ENCODE measurements at regions not wholly inside any gene's neighbourhood (a gene's known extent, or its start where the extent isn't known, plus 50 kb on each side); places are given as distances from the start of the nearest gene placed in this dataset.

GRCh38 chr4:24002330-24002966 is 112.6 kb upstream of the PPARGC1A start:
- Histone ChIP-seq H3K4me2 (ENCODE audit: low read length) (no peak overlapping the region), H3K9me2 (ENCODE audit: low read depth, low read length) (no peaks in the 10 kb centered on the region), H2AFZ (ENCODE audit: low read length) (no peak overlapping the region), H3K79me2 (ENCODE audit: insufficient read depth, low read length) (no peaks in the 10 kb centered on the region), H3K27me3 (ENCODE audit: insufficient read depth, low read length) (no peaks in the 10 kb centered on the region), H3K9me3 (ENCODE audit: low read length) (no peaks in the 10 kb centered on the region), H4K20me1 (ENCODE audit: insufficient read depth, low read length) (no peaks in the 10 kb centered on the region), H3K4me3 (ENCODE audit: low read depth, low read length, poor library complexity, severe bottlenecking) (no peak overlapping the region), H3K4me1 (ENCODE audit: insufficient read depth, low read length, severe bottlenecking) (no peaks in the 10 kb centered on the region), H3K27ac (ENCODE audit: low read depth, low read length, poor library complexity, severe bottlenecking) (no peak overlapping the region), H3K36me3 (ENCODE audit: insufficient read depth, low read length) (no peaks in the 10 kb centered on the region), H3K9ac (ENCODE audit: low read length) (no peak overlapping the region), H3F3A (ENCODE audit: insufficient read depth, low read length) (no peaks in the 10 kb centered on the region)
- TF ChIP-seq CTCF (IDR thresholded peaks at IDR 0.05; ENCODE audit: low read length): no peak
- no peak for TF ChIP-seq EZH2 (IDR thresholded peaks at IDR 0.05; ENCODE audit: borderline replicate concordance, low read length)

GRCh38 chr4:24001486-24002329 is 111.9 kb upstream of the PPARGC1A start:
- Histone ChIP-seq H2AFZ (ENCODE audit: low read length) (no peak overlapping the region), H3K36me3 (ENCODE audit: insufficient read depth, low read length) (no peaks in the 10 kb centered on the region), H3K79me2 (ENCODE audit: insufficient read depth, low read length) (no peaks in the 10 kb centered on the region), H3K9me2 (ENCODE audit: low read depth, low read length) (no peaks in the 10 kb centered on the region), H4K20me1 (ENCODE audit: insufficient read depth, low read length) (no peaks in the 10 kb centered on the region), H3F3A (ENCODE audit: insufficient read depth, low read length) (no peaks in the 10 kb centered on the region), H3K4me2 (ENCODE audit: low read length) (no peak overlapping the region), H3K4me3 (ENCODE audit: low read depth, low read length, poor library complexity, severe bottlenecking) (no peak overlapping the region), H3K27ac (ENCODE audit: low read depth, low read length, poor library complexity, severe bottlenecking) (no peak overlapping the region), H3K9me3 (ENCODE audit: low read length) (no peaks in the 10 kb centered on the region), H3K4me1 (ENCODE audit: insufficient read depth, low read length, severe bottlenecking) (no peaks in the 10 kb centered on the region), H3K27me3 (ENCODE audit: insufficient read depth, low read length) (no peaks in the 10 kb centered on the region), H3K9ac (ENCODE audit: low read length) (no peak overlapping the region)
- TF ChIP-seq CTCF (IDR thresholded peaks at IDR 0.05; ENCODE audit: low read length) (no peak), EZH2 (IDR thresholded peaks at IDR 0.05; ENCODE audit: borderline replicate concordance, low read length) (no peak)

- H3K36me3 ChIP-seq (ENCODE audit: insufficient read depth, low read length): no peaks in the 10 kb centered on the region
- H2AFZ ChIP-seq (ENCODE audit: low read length): no peak overlapping the region
These were observed 110.6 kb upstream of the PPARGC1A start for GRCh38 chr4:24000470-24000831.

More at GRCh38 chr4:24000470-24000831, 110.6 kb upstream of the PPARGC1A start:
- Histone ChIP-seq H3K9me2 (ENCODE audit: low read depth, low read length) (no peaks in the 10 kb centered on the region), H3K79me2 (ENCODE audit: insufficient read depth, low read length) (no peaks in the 10 kb centered on the region), H3K4me2 (ENCODE audit: low read length) (no peak overlapping the region), H3K27ac (ENCODE audit: low read depth, low read length, poor library complexity, severe bottlenecking) (no peak overlapping the region), H3K4me1 (ENCODE audit: insufficient read depth, low read length, severe bottlenecking) (no peaks in the 10 kb centered on the region), H3K9me3 (ENCODE audit: low read length) (no peaks in the 10 kb centered on the region), H4K20me1 (ENCODE audit: insufficient read depth, low read length) (no peaks in the 10 kb centered on the region), H3K4me3 (ENCODE audit: low read depth, low read length, poor library complexity, severe bottlenecking) (no peak overlapping the region), H3F3A (ENCODE audit: insufficient read depth, low read length) (no peaks in the 10 kb centered on the region), H3K9ac (ENCODE audit: low read length) (no peak overlapping the region), H3K27me3 (ENCODE audit: insufficient read depth, low read length) (no peaks in the 10 kb centered on the region)
- TF ChIP-seq CTCF (IDR thresholded peaks at IDR 0.05; ENCODE audit: low read length) (no peak), EZH2 (IDR thresholded peaks at IDR 0.05; ENCODE audit: borderline replicate concordance, low read length) (no peak)

Measured in OCI-LY1 (cell line).